Pancreas (tissue), 10 donors: ENCODE measurements at regions not wholly inside any gene's neighbourhood (a gene's known extent, or its start where the extent isn't known, plus 50 kb on each side); places are given as distances from the start of the nearest gene placed in this dataset.

Source experiments
- ATAC-seq, 4 donors: fragments of 200-7000 bp; cut with Tn5 transposase; one replicate each; pipeline versions ENCODE4 v1.8.0 to v1.9.1; 2020; ENCODE audit warnings: mild to moderate bottlenecking in 4 of 4, moderate library complexity in 4 of 4
- DNase-seq, 6 donors: peaks; one replicate each; pipeline ENCODE4 v3.0.0-alpha.2; 2020
- FAIRE-seq: peaks from 2 replicates; lab custom pipeline; 2012; peaks lifted over from hg19 to GRCh38; lab: Jason Lieb, UNC
- H3K27ac ChIP-seq, 4 donors: fragments of 200-600 bp; sonication (generic); 1 replicate in 3 of 4; 2 replicates in 1 of 4; pipeline versions ENCODE4 v1.5.0 to v1.8.0; 2020
- H3K27me3 ChIP-seq, 4 donors: fragments of 200-600 bp; one replicate each; pipeline ENCODE4 v1.8.0; 2021
- H3K36me3 ChIP-seq, 3 donors: fragments of 200-600 bp; sonication (generic) in 1 of 3; one replicate each; pipeline versions ENCODE4 v1.5.0 to v1.8.0; 2020 to 2021
- H3K4me1 ChIP-seq, 3 donors: fragments of 200-600 bp; one replicate each; pipeline ENCODE4 v1.8.0; 2021
- H3K4me3 ChIP-seq, 4 donors: fragments of 200-600 bp; sonication (generic) in 2 of 4; one replicate each; pipeline versions ENCODE4 v1.5.0 to v1.8.0; 2020 to 2021
- H3K9me3 ChIP-seq, 4 donors: fragments of 200-600 bp; one replicate each; pipeline ENCODE4 v1.8.0; 2021
- CTCF ChIP-seq, 4 donors: fragments of 200-600 bp; sonication (generic) in 3 of 4; IDR thresholded peaks; one replicate each; pipeline versions ENCODE4 v1.5.0 to v1.8.0; 2021; ENCODE audit warnings: antibody characterized with exemption in 4 of 4
- WGBS, 2 donors: extraction: QIAGEN DNeasy Blood & Tissue Kit; methylation state at CpG; one replicate each; pipeline ENCODE4 v1.1.7; 2013; 5-methylcytosine and 5-hydroxymethylcytosine counted together
- intact Hi-C, 3 donors: fragments of 100-400 bp; cut with DNase I; formaldehyde crosslinking; loops; one replicate each; pipeline versions ENCODE4 v1.11.1 to v1.14.2; 2022
- donor health status: healthy with polysubstance abuse.
- donor health status: DM: no; HTN: no; CAD: no; lungs with moderate emphysema.
- donor health status: DM: no; HTN: no; CAD: no.
- donor health status: control.
- donor health status: control.
- donor health status: Bipolar disorder and iron deficiency.
- donor health status: DM: yes; HTN: yes; CAD: no.
- donor health status: DM: no; HTN: no; CAD: no.
- donor health status: DM: no; HTN: no; CAD: no.
- donor health status: DM: yes; HTN: yes; CAD: no.

- intact Hi-C loops: no loop called here
- DNase-seq: no peak
Observed at GRCh38 chr2:104707056-104707455, 146.9 kb upstream of the POU3F3 start.

DNA sequence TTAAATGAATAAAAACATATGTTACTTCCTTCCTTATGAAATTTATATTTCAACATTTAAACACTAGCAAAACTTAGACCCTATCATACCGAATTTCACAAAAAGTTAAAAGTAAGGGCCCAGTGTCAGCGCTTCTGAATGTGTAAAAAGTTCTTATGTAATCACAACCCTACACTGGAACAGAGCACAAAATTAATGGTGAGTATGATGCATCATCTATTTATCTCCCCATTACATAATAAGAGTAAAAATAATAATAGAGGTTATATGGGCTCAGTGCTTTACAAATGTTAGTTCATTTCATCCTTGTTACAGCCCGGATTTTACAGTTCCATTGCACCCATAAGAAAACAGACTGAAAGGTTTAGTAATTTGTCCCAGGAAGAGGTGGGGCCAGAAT, 144.9 kb upstream of the POU3F3 start:
- Histone ChIP-seq H3K27me3 (no peaks in the 10 kb centered on the region), H3K27ac (no peak overlapping the region), H3K4me1 (no peaks in the 10 kb centered on the region), H3K4me3 (no peak overlapping the region), H3K36me3 (no peaks in the 10 kb centered on the region), H3K9me3 (no peaks in the 10 kb centered on the region)
- 70 to 76% methylated on average over 3 of the region's 3 CpGs for WGBS, 2 donors
- intact Hi-C loops: no loop called here
- TF ChIP-seq CTCF (IDR thresholded peaks at IDR 0.05): no peak
- DNase-seq (no peak), FAIRE-seq (no peak), ATAC-seq (no peak)

More at GRCh38 chr2:104707056-104707455, 146.9 kb upstream of the POU3F3 start:
- ATAC-seq (no peak), FAIRE-seq (no peak)
- Histone ChIP-seq H3K4me3 (no peak overlapping the region), H3K27me3 (no peaks in the 10 kb centered on the region), H3K27ac (no peak overlapping the region), H3K9me3 (no peaks in the 10 kb centered on the region), H3K4me1 (no peaks in the 10 kb centered on the region), H3K36me3 (no peaks in the 10 kb centered on the region)
- TF ChIP-seq CTCF (IDR thresholded peaks at IDR 0.05): no peak
- 61 to 66% methylated on average over 5 of the region's 5 CpGs for WGBS, 2 donors

GRCh38 chr2:104716061-104716460, 137.9 kb upstream of the POU3F3 start:
- Histone ChIP-seq H3K27me3 (no peaks in the 10 kb centered on the region), H3K27ac (no peak overlapping the region), H3K36me3 (no peaks in the 10 kb centered on the region), H3K4me1 (no peaks in the 10 kb centered on the region), H3K9me3 (no peaks in the 10 kb centered on the region), H3K4me3 (no peak overlapping the region)
- 75 to 81% methylated on average over 4 of the region's 4 CpGs for WGBS, 2 donors
- no peak for DNase-seq
- intact Hi-C loops: no loop called here
- no peak for TF ChIP-seq CTCF (IDR thresholded peaks at IDR 0.05)
- no peak for FAIRE-seq
- ATAC-seq: no peak

GRCh38 chr2:104733226-104733943, 120.5 kb upstream of the POU3F3 start:
- Histone ChIP-seq H3K4me3 (no peak overlapping the region), H3K27ac (no peak overlapping the region), H3K27me3 (no peaks in the 10 kb centered on the region), H3K4me1 (no peaks in the 10 kb centered on the region), H3K9me3 (no peaks in the 10 kb centered on the region), H3K36me3 (no peaks in the 10 kb centered on the region)
- WGBS, 2 donors: 42 to 43% methylated on average over 6 of the region's 6 CpGs
- no peak for TF ChIP-seq CTCF (IDR thresholded peaks at IDR 0.05)
- ATAC-seq (peak in 1 of 4 donors; percentile 30), FAIRE-seq (no peak), DNase-seq (peak in 1 of 6 donors; percentile 18)
- intact Hi-C loops: no loop called here

DNA sequence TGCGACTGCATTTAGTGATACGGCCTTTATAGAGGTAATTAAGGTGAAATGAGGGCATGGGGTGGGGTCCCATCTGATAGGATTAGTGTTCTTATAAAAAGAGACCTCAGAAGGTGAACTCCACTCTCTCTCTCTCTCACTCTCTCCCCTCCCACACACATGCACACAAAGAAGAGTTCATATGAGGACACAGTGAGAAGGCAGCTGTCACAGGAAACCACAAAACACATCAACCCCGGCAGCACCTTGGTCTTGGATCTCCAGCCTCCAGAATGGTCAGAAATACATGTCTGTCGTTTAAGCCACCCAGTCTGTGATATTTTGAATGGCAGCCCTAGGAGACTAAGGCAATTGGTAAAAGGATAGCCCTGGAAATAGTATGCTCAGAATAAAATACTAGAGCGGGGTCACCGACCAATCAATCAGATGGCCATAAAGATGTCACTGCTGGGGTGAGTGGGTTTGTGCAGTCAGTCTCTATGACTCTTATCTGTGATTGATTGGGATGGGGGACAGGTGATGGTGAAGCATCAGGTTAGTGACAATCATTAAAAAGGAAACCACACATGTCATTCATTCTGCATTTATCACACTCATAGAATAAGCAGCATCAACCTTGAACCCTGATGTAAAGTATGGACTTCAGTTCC, 118.9 kb upstream of the POU3F3 start:
- WGBS, 2 donors: 47 to 66% methylated on average over 6 of the region's 6 CpGs
- TF ChIP-seq CTCF (IDR thresholded peaks at IDR 0.05): no peak
- FAIRE-seq (no peak), DNase-seq (no peak), ATAC-seq (no peak)
- Histone ChIP-seq H3K4me3 (no peak overlapping the region), H3K27ac (no peak overlapping the region), H3K27me3 (no peaks in the 10 kb centered on the region), H3K4me1 (no peaks in the 10 kb centered on the region), H3K9me3 (no peaks in the 10 kb centered on the region), H3K36me3 (no peaks in the 10 kb centered on the region)
- intact Hi-C loops: no loop called here
